Tibial nerve (tissue), 4 donors: ENCODE measurements at regions not wholly inside any gene's neighbourhood (a gene's known extent, or its start where the extent isn't known, plus 50 kb on each side); places are given as distances from the start of the nearest gene placed in this dataset.

Source experiments
- DNase-seq, 2 donors: peaks; one replicate each; pipeline ENCODE4 v3.0.0-alpha.2; 2019; ENCODE audit warnings: low spot score in 2 of 2
- H3K27ac ChIP-seq, 4 donors: fragments of 200-600 bp; sonication (generic) in 3 of 4; one replicate each; pipeline ENCODE4 v1.5.1; 2017 to 2019; ENCODE audit warnings: mild to moderate bottlenecking in 1 of 4
- H3K27me3 ChIP-seq, 2 donors: fragments of 200-600 bp; sonication (generic) in 1 of 2; one replicate each; pipeline versions ENCODE4 v1.5.1 to v1.6.0; 2017 to 2019
- H3K36me3 ChIP-seq, 3 donors: fragments of 200-600 bp; sonication (generic); one replicate each; pipeline ENCODE4 v1.5.1; 2018 to 2019
- H3K4me1 ChIP-seq, 4 donors: fragments of 200-600 bp; sonication (generic) in 3 of 4; one replicate each; pipeline ENCODE4 v1.5.1; 2017 to 2019
- H3K4me3 ChIP-seq, 4 donors: fragments of 200-600 bp; sonication (generic) in 3 of 4; one replicate each; pipeline ENCODE4 v1.5.1; 2017 to 2019; ENCODE audit warnings: mild to moderate bottlenecking in 1 of 4, moderate library complexity in 1 of 4
- H3K9me3 ChIP-seq, 4 donors: fragments of 200-600 bp; sonication (generic) in 3 of 4; one replicate each; pipeline ENCODE4 v1.5.1; 2017 to 2019
- CTCF ChIP-seq, 5 experiments: fragments of 200-600 bp in 3 of 5; fragments of 450-650 bp in 2 of 5; sonication (generic) in 3 of 5; IDR thresholded peaks; one replicate each; pipeline ENCODE4 v1.5.1; 2016 to 2019; ENCODE audit warnings: antibody characterized with exemption in 5 of 5, mild to moderate bottlenecking in 3 of 5, moderate library complexity in 2 of 5
- EP300 ChIP-seq, 2 donors: sonication (generic); formaldehyde crosslinking; IDR thresholded peaks; one replicate each; pipeline ENCODE4 v1.6.1; 2017; ENCODE audit warnings: antibody characterized with exemption in 2 of 2, mild to moderate bottlenecking in 1 of 2
- POLR2A ChIP-seq, 2 donors: fragments of 450-650 bp; IDR thresholded peaks; one replicate each; pipeline ENCODE4 v1.6.1; 2017; ENCODE audit warnings: antibody characterized with exemption in 2 of 2, mild to moderate bottlenecking in 2 of 2, moderate library complexity in 2 of 2
- WGBS, 2 donors: methylation state at CpG; one replicate each; pipeline ENCODE4 v1.1.5; 2018; 5-methylcytosine and 5-hydroxymethylcytosine counted together

GRCh38 chr2:8597559-8598225 is 84.2 kb upstream of the ID2 start:
- DNase-seq, result no peak
- TF ChIP-seq EP300 (IDR thresholded peaks at IDR 0.05), result no peak
- TF ChIP-seq POLR2A (IDR thresholded peaks at IDR 0.05), result no peak
- TF ChIP-seq CTCF (IDR thresholded peaks at IDR 0.05), result no peak
- H3K36me3 ChIP-seq, result no peaks in the 10 kb centered on the region
- no peak overlapping the region for H3K27ac ChIP-seq
- no peaks in the 10 kb centered on the region for H3K9me3 ChIP-seq
- 76 to 79% methylated on average over 8 of the region's 8 CpGs for WGBS, 2 donors
- no peak overlapping the region for H3K4me3 ChIP-seq
- H3K27me3 ChIP-seq, result no peaks in the 10 kb centered on the region
- H3K4me1 ChIP-seq, result peaks cover 0 to 3% (median 0%) of the 10 kb centered on the region in 4 donors

- Histone ChIP-seq H3K9me3 (no peaks in the 10 kb centered on the region), H3K4me3 (no peak overlapping the region), H3K27me3 (no peaks in the 10 kb centered on the region), H3K36me3 (no peaks in the 10 kb centered on the region), H3K27ac (no peak overlapping the region), H3K4me1 (peaks cover 0 to 3% (median 0%) of the 10 kb centered on the region in 4 donors)
- WGBS, 2 donors, result 86 to 87% methylated on average over 13 of the region's 13 CpGs
- TF ChIP-seq CTCF (IDR thresholded peaks at IDR 0.05), result no peak
- peak in 1 of 2 donors; percentile 68 for TF ChIP-seq EP300 (IDR thresholded peaks at IDR 0.05)
- no peak for TF ChIP-seq POLR2A (IDR thresholded peaks at IDR 0.05)
- DNase-seq, result peak in 1 of 2 donors; percentile 71
Measured at GRCh38 chr2:8598295-8599165, 83.3 kb upstream of the ID2 start.

- DNase-seq, result no peak
- WGBS, 2 donors, result 80 to 83% methylated on average over 23 to 24 of the region's 24 CpGs
- no peak for TF ChIP-seq POLR2A (IDR thresholded peaks at IDR 0.05)
- no peak for TF ChIP-seq EP300 (IDR thresholded peaks at IDR 0.05)
- no peak for TF ChIP-seq CTCF (IDR thresholded peaks at IDR 0.05)
- peaks cover 0 to 3% (median 0%) of the 10 kb centered on the region in 4 donors for H3K4me1 ChIP-seq
- H3K9me3 ChIP-seq, result no peaks in the 10 kb centered on the region
- no peaks in the 10 kb centered on the region for H3K27me3 ChIP-seq
- H3K36me3 ChIP-seq, result no peaks in the 10 kb centered on the region
- H3K27ac ChIP-seq, result no peak overlapping the region
- H3K4me3 ChIP-seq, result no peak overlapping the region
Measured at GRCh38 chr2:8599421-8600242, 82.2 kb upstream of the ID2 start.

DNA sequence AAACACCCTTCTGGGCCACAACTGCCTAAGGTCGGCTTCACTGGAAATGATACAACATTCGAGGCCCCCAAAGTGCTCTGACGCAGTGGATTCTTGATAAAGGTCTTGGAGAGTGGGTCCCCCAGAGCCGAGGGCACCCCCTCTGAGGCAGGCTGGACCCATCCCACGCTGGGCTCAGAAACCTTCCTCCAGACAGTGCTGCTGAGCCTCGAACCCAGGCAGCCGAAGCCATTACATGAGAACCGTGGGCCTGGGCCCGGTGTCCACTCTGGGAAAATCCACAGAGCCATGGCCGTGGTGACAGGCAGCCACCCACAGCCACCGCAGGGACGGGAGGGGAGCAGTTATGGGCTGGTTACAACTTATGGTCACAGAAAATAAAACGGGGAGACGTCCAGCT is 81.4 kb upstream of the ID2 start:
- TF ChIP-seq EP300 (IDR thresholded peaks at IDR 0.05) (no peak), CTCF (IDR thresholded peaks at IDR 0.05) (no peak), POLR2A (IDR thresholded peaks at IDR 0.05) (no peak)
- no peak overlapping the region for H3K4me3 ChIP-seq
- no peak for DNase-seq
- no peaks in the 10 kb centered on the region for H3K4me1 ChIP-seq
- no peaks in the 10 kb centered on the region for H3K27me3 ChIP-seq
- no peaks in the 10 kb centered on the region for H3K36me3 ChIP-seq
- no peak overlapping the region for H3K27ac ChIP-seq
- no peaks in the 10 kb centered on the region for H3K9me3 ChIP-seq
- 91 to 92% methylated on average over 13 of the region's 14 CpGs for WGBS, 2 donors
